Immature natural killer cell (primary cell): ENCODE measurements at regions not wholly inside any gene's neighbourhood (a gene's known extent, or its start where the extent isn't known, plus 50 kb on each side); places are given as distances from the start of the nearest gene placed in this dataset.

Experiments used
- DNase-seq, 3 donors: peaks; one replicate each; pipeline ENCODE4 v3.0.0; 2022; ENCODE audit warnings: mixed read lengths in 1 of 3
- H3K27ac Mint-ChIP-seq, 6 donors: one replicate each; pipeline ENCODE4 v1.8.0; 2020; ENCODE audit warnings: mixed read lengths in 6 of 6, mild to moderate bottlenecking in 5 of 6, inconsistent platforms in 4 of 6, moderate library complexity in 3 of 6
- H3K27me3 Mint-ChIP-seq, 3 donors: one replicate each; pipeline ENCODE4 v1.8.0; 2020 to 2021; ENCODE audit warnings: low read depth in 3 of 3, mild to moderate bottlenecking in 3 of 3, mixed read lengths in 3 of 3, moderate library complexity in 3 of 3, inconsistent platforms in 1 of 3
- H3K36me3 Mint-ChIP-seq, 3 donors: one replicate each; pipeline ENCODE4 v1.8.0; 2020; ENCODE audit warnings: mixed read lengths in 3 of 3, inconsistent platforms in 2 of 3, mild to moderate bottlenecking in 2 of 3
- H3K4me1 Mint-ChIP-seq, 2 donors: one replicate each; pipeline ENCODE4 v1.8.0; 2020; ENCODE audit warnings: inconsistent platforms in 2 of 2, mild to moderate bottlenecking in 2 of 2, mixed read lengths in 2 of 2, moderate library complexity in 1 of 2
- H3K4me3 Mint-ChIP-seq, 5 donors: one replicate each; pipeline ENCODE4 v1.8.0; 2020; ENCODE audit warnings: mild to moderate bottlenecking in 5 of 5, mixed read lengths in 5 of 5, inconsistent platforms in 3 of 5, moderate library complexity in 3 of 5
- H3K9me3 Mint-ChIP-seq, 6 donors: one replicate each; pipeline ENCODE4 v1.8.0; 2020; ENCODE audit warnings: mild to moderate bottlenecking in 6 of 6, mixed read lengths in 6 of 6, inconsistent platforms in 4 of 6, moderate library complexity in 3 of 6

DNA sequence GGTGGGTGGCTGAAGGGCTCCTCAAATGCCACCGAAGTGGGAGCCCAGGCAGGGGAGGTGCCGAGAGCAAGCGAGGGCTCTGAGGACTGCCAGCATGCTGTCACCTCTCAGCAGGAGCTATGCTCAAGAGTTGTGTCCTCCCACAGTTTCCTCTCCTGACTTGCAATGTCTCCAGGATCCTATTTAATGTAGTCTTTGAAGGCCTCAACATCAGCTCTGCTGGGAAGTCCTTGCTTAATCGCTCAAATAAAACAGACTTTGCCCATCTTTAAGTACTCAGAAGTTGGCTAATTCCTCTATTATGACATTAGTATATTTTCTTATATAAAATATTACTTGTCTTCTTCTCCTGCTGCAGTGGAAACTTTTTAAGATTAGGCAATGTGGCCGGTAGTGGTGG, 154.2 kb upstream of the NRIP1 start:
- Mint-ChIP-seq H3K27ac (no peak overlapping the region), H3K27me3 (peaks cover 2 to 4% (median 4%) of the 10 kb centered on the region in 3 donors), H3K36me3 (no peaks in the 10 kb centered on the region), H3K4me1 (peaks cover 12 to 13% of the 10 kb centered on the region in 2 donors), H3K4me3 (no peak overlapping the region), H3K9me3 (no peaks in the 10 kb centered on the region)
- no peak for DNase-seq

DNA sequence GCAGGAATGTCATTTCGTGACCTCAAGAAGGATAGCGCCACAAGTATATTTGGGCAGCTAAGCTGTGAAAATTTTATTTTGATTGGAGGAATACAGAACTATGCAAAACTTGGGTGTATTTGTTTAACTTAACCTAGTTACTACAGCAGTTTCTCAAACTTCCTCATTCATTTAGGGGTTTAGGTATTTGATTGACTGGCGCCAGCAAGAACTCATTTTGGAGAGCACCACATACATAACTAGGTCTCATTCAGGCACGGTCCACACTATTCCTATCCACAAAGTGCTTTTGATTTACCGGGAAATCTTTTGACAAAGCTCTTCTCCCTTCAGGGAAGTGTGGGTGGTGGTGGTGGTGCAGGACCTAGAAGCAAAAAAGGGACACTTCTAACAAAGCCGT, 155.1 kb upstream of the NRIP1 start:
- no peak for DNase-seq

DNA sequence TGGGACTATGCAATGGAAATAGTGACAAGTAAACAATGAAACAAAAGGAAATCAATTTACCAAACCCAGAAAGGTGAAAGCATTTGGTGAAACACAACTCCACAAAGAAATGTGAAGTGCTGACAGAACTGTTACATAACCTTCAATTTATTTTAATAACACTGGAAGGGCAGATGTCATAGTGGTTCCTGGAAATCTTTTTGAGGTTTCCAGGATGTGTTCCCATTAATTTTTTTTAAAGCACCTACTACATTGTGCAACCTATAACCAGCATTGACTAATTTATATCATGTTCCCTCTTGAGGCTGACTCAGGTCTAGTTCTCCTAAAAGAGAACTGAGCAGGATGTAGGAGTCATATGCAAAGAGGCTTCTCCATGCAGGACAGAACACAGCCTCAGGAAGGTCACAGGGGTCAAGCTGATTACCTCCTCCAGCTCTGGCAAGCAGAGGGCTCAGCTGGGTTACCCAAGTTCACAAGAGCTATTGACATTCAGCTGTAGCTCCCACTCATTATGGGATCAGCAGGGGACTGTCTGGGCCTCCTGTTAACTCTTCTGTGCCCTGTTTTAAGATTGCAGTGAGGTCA, 157.1 kb upstream of the NRIP1 start:
- peaks cover 4 to 9% (median 5%) of the 10 kb centered on the region in 3 donors for H3K27me3 Mint-ChIP-seq
- H3K9me3 Mint-ChIP-seq = no peaks in the 10 kb centered on the region
- no peak overlapping the region for H3K27ac Mint-ChIP-seq
- H3K36me3 Mint-ChIP-seq = no peaks in the 10 kb centered on the region
- no peak overlapping the region for H3K4me3 Mint-ChIP-seq
- DNase-seq = no peak
- H3K4me1 Mint-ChIP-seq = peaks cover 9 to 13% of the 10 kb centered on the region in 2 donors

More for the DNA sequence above, 155.1 kb upstream of the NRIP1 start:
- no peaks in the 10 kb centered on the region for H3K9me3 Mint-ChIP-seq
- peaks cover 2 to 9% (median 4%) of the 10 kb centered on the region in 3 donors for H3K27me3 Mint-ChIP-seq
- no peaks in the 10 kb centered on the region for H3K36me3 Mint-ChIP-seq
- no peak overlapping the region for H3K27ac Mint-ChIP-seq
- peak overlapping the region in 1 of 5 donors; percentile 22 for H3K4me3 Mint-ChIP-seq
- H3K4me1 Mint-ChIP-seq = peaks cover 9 to 13% of the 10 kb centered on the region in 2 donors

DNA sequence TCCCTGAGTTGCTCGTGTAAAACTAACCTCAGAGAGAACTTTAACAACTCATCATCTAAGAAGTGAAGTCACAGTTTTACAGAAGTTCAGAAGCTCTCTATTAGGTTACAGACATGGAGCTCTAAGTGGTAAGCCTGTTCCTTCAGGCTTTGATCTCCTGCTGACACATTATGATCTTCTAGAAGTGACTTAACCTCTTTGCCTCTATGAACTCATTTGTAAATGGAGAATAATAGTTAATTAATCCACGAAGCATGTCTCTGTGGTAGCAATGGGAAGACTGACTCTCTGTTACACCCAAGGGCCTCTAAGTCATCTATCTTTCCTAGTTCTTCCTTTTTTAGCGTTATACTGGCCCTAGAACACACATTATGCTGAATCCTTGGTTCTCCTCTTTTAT, 157.9 kb upstream of the NRIP1 start:
- H3K36me3 Mint-ChIP-seq = no peaks in the 10 kb centered on the region
- H3K9me3 Mint-ChIP-seq = no peaks in the 10 kb centered on the region
- H3K27me3 Mint-ChIP-seq = peaks cover 4 to 9% (median 5%) of the 10 kb centered on the region in 3 donors
- no peak for DNase-seq
- peaks cover 9 to 13% of the 10 kb centered on the region in 2 donors for H3K4me1 Mint-ChIP-seq
- no peak overlapping the region for H3K27ac Mint-ChIP-seq
- no peak overlapping the region for H3K4me3 Mint-ChIP-seq

DNA sequence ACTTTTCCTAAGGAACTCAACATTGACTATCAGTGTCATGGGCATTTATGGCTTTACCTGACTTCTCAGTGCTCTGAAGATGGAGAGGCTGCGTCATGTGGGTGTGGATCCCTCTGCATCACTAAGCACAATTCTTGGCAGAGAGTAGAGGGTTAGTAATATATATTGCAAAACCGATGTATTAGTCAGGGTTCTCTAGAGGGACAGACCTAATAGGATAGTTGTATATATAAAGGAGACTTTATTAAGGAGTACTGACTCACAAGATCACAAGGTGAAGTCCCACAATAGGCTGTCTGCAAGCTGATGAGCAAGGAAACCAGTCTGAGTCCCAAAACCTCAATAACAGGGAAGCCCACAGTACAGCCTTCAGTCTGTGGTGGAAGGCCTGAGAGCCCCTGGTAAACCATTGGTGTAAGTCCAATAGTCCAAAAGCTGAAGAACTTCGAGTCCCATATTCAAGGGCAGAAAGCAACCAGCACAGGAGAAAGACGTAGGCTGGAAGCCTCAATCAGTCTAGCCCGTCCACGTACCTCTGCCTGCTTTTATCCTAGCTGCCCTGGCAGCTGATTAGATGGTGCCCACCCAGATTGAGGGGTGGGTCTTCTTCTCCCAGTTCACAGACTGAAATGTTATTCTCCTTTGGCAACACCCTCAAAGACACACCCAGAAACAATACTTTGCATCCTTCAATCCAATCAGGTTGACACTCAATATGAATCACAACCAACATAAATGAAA, 159.7 kb upstream of the NRIP1 start:
- Mint-ChIP-seq H3K9me3 (no peaks in the 10 kb centered on the region), H3K4me3 (no peak overlapping the region), H3K27me3 (peaks cover 4 to 9% (median 5%) of the 10 kb centered on the region in 3 donors), H3K27ac (no peak overlapping the region), H3K36me3 (no peaks in the 10 kb centered on the region), H3K4me1 (peaks cover 9 to 13% of the 10 kb centered on the region in 2 donors)
- DNase-seq = no peak

DNA sequence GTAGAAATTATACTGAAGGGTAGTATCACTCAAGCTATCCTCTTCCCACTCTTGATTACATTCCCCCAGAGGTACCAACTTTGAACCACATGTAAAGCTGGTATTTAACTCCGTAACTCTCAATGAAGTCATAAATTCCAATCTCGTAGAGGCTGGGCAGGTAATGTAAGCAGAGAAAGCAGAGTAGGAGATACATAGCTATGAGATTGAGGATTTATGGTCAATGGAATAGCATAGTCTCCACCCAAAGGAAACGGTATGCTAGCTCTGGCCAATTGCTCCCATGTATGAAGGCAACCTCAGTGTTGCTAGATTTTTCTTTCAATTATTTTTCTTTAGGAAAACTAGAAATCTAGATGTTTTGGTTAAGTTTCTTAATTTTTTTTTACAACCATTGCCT, 163.1 kb upstream of the NRIP1 start:
- Mint-ChIP-seq H3K4me1 (no peaks in the 10 kb centered on the region), H3K4me3 (no peak overlapping the region), H3K9me3 (no peaks in the 10 kb centered on the region), H3K27ac (no peak overlapping the region), H3K27me3 (peaks cover 3 to 6% (median 6%) of the 10 kb centered on the region in 3 donors), H3K36me3 (no peaks in the 10 kb centered on the region)
- no peak for DNase-seq

DNA sequence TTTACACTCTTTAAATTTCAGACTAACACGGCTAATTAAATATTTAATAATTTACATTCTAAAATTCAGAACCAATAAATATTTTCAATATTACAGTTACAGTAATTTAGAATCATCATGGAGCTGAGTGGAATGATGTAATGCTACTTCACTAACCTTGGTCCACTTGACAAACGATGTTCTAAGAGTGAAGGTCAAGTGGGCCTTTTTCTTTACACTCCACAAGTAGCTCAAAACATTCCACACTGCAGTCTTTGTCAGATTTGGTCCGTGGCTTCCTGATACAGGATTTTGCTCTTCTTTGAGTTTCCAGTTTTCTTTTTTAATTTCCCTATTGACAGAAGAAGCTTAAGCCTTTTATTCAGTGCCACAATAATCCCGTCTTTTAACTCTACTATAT, 164.6 kb upstream of the NRIP1 start:
- Mint-ChIP-seq H3K27ac (no peak overlapping the region), H3K4me3 (no peak overlapping the region), H3K27me3 (peaks cover 2 to 6% (median 3%) of the 10 kb centered on the region in 3 donors), H3K36me3 (no peaks in the 10 kb centered on the region), H3K4me1 (no peaks in the 10 kb centered on the region), H3K9me3 (no peaks in the 10 kb centered on the region)
- no peak for DNase-seq

DNA sequence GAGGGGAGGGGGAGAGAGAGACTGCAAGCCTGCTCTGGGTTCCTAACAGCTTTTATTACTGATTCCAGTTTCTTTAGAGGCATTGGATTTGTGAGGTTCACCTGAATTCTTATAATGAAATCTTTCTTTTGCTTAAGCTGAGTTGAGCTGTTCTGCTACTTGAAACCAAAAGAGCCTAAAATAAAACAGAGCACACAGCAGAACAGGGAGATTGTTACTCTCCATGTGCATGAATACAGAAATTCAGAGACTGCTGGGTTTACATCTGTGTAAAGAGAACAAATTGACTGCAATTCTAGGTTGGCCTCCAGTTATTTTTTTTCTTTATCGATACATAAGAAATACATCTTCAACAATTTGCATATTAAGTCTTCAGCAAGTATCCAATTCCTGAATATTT, 168.8 kb upstream of the NRIP1 start:
- Mint-ChIP-seq H3K27ac (no peak overlapping the region), H3K4me3 (no peak overlapping the region), H3K27me3 (peaks cover 1 to 4% (median 1%) of the 10 kb centered on the region in 3 donors), H3K36me3 (no peaks in the 10 kb centered on the region), H3K9me3 (no peaks in the 10 kb centered on the region), H3K4me1 (no peaks in the 10 kb centered on the region)
- DNase-seq = no peak

DNA sequence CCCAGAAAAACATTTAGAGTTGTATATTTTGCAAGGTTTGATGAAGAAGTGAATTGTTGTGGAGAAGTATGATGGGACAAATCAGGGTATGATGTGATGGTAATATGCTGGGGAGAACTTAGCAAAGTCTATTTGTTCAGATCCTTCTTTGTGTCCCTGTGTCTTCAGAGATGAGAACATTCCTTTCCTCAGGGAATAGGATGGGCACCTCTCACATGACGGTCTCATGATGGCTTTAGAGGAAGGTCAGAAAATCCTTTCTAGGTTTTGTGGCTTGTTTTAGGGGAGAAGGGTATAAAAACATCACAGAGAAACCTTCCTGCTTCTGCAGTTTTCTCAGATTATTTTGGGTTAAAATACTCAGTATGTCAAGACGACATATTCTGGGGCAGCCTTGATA, 171.3 kb upstream of the NRIP1 start:
- peaks cover 1 to 2% (median 1%) of the 10 kb centered on the region in 3 donors for H3K27me3 Mint-ChIP-seq
- no peaks in the 10 kb centered on the region for H3K9me3 Mint-ChIP-seq
- DNase-seq = no peak
- H3K4me1 Mint-ChIP-seq = no peaks in the 10 kb centered on the region
- no peaks in the 10 kb centered on the region for H3K36me3 Mint-ChIP-seq
- no peak overlapping the region for H3K4me3 Mint-ChIP-seq
- H3K27ac Mint-ChIP-seq = no peak overlapping the region

DNA sequence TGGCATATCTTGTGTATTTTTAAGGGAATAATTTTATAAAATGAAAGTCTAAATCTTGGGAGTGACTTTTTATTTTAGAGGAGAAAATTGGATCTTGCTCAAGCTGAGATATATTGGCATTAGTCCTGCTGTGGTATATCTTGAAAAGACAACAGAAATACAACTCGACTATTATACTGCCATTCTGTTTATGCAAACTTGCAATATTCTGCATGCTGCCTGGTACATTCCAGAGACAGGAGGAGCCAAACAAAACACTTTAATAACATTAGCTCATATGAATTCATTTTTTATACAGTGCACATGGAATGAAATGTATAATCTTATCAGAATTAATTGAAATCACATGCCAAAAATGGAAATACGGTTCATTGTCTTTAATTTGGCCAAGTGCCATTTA, 176.0 kb upstream of the NRIP1 start:
- H3K27ac Mint-ChIP-seq = no peak overlapping the region
- H3K27me3 Mint-ChIP-seq = peaks cover 0 to 5% (median 2%) of the 10 kb centered on the region in 3 donors
- H3K4me3 Mint-ChIP-seq = no peak overlapping the region
- no peaks in the 10 kb centered on the region for H3K4me1 Mint-ChIP-seq
- H3K9me3 Mint-ChIP-seq = no peaks in the 10 kb centered on the region
- no peak for DNase-seq
- H3K36me3 Mint-ChIP-seq = no peaks in the 10 kb centered on the region

DNA sequence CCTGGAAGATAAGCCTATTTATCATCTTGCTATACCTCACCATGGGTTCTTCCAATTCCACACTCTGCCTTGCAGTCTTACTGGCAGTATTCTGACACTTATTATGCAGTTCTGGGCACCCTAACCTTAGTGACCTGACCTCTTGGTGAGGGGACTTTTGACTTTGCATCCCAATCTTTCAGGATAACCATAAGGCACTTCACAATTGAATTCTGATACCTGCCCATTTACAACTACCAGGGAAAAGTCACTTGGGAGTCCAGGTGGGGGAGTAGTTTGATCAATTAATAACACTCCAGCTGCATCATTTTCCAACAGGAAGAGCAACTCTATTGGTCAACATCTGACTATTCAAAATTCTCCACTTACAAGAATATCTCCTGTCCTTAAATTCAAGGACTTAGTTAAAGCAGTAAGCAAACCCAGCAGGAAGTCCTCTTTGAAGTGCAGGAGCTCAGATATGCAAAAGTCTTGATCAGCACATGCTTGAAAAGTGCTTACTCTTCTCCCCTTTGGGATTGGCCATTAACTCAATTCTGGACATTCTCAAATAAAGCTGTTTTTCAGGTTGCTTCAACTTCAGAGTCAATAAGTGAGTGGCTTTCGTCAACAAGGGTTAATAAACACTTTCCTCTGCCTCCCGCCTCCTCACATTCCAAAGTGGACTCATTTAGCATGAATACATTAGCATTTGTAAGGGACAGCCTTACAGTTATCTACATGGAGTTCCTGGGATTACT, 177.4 kb upstream of the NRIP1 start:
- Mint-ChIP-seq H3K4me3 (no peak overlapping the region), H3K36me3 (no peaks in the 10 kb centered on the region), H3K9me3 (peaks cover 0 to 2% (median 0%) of the 10 kb centered on the region in 6 donors), H3K27ac (no peak overlapping the region), H3K4me1 (no peaks in the 10 kb centered on the region), H3K27me3 (peaks cover 0 to 4% (median 2%) of the 10 kb centered on the region in 3 donors)
- DNase-seq = no peak

DNA sequence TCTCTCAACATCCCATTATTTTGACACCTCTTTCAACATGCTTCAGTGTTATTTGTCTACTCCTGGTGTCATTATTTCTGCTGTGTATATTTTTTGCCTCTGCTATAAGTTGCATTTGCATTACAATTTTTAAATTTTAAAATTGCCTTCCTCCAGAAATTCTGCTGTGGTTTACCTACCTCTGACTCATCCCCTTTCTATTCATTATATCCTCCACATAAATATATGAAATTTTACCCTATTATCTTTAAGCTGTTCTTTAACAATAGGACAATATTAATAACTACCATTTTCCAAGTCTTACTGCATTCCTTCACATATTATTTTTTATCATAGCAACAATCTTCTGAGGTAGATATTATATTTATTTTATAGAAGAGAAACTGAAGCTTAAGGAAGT, 178.1 kb upstream of the NRIP1 start:
- Mint-ChIP-seq H3K4me1 (no peaks in the 10 kb centered on the region), H3K9me3 (peaks cover 0 to 2% (median 0%) of the 10 kb centered on the region in 6 donors), H3K27me3 (peaks cover 0 to 4% (median 2%) of the 10 kb centered on the region in 3 donors), H3K4me3 (no peak overlapping the region), H3K36me3 (no peaks in the 10 kb centered on the region), H3K27ac (no peak overlapping the region)
- no peak for DNase-seq

DNA sequence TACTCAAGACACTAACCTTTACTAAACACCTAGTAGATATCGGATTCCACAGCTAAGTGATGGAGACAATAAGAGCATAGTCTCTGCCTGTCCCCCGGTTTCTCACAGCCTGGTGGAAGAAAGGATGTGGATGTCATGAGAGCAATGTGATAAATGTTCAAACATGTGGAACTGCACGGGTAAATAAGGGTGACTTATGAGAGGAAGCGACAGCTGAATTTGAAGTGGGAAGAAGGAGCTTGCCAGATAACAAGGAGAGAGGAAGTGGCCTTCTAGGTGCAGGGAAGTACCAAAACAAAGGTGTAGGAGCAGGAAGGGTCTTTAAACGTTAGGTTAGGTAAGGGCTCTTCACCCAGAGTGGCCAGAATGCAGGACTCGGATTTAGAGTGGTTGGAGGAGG, 178.6 kb upstream of the NRIP1 start:
- H3K27ac Mint-ChIP-seq = no peak overlapping the region
- no peak overlapping the region for H3K4me3 Mint-ChIP-seq
- peaks cover 0 to 2% (median 0%) of the 10 kb centered on the region in 6 donors for H3K9me3 Mint-ChIP-seq
- H3K27me3 Mint-ChIP-seq = peaks cover 0 to 4% (median 0%) of the 10 kb centered on the region in 3 donors
- H3K36me3 Mint-ChIP-seq = no peaks in the 10 kb centered on the region
- H3K4me1 Mint-ChIP-seq = no peaks in the 10 kb centered on the region
- no peak for DNase-seq

DNA sequence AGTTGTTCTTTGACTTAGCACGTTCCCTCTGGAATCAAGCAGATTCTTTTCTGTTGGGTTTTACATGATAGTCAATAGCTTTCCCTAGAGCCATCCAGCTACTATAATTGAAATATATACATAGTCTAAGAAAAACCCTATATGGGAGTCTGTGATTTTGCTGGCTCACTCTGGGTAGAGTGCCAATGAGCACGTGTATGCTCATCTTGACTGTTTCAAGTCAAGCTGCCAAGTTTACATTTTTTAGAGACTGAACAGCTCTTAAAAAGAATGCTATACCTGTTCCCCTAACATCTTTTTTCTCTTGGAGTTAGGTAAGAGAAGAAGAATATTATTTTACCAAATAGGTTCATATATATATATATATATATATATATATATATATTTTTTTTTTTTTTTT, 182.8 kb upstream of the NRIP1 start:
- Mint-ChIP-seq H3K9me3 (peaks cover 0 to 2% (median 0%) of the 10 kb centered on the region in 6 donors), H3K27me3 (peaks cover 0 to 4% (median 0%) of the 10 kb centered on the region in 3 donors), H3K4me1 (no peaks in the 10 kb centered on the region), H3K36me3 (no peaks in the 10 kb centered on the region), H3K4me3 (no peak overlapping the region), H3K27ac (no peak overlapping the region)
- no peak for DNase-seq
